HUES48 (cell line): ENCODE measurements at regions not wholly inside any gene's neighbourhood (a gene's known extent, or its start where the extent isn't known, plus 50 kb on each side); places are given as distances from the start of the nearest gene placed in this dataset.
"Not testable (repeated sequence)": the region's sequence is repeated elsewhere in the genome, so short reads cannot be mapped to it uniquely, and the experiment has no call there.

Experiments used
- H3K27ac ChIP-seq: one replicate; pipeline ENCODE4 v1.7.0; 2013; ENCODE audit warnings: low read depth, low read length, inconsistent platforms
- H3K27me3 ChIP-seq: 2 replicates; pipeline ENCODE4 v1.6.1; 2013; ENCODE audit warnings: mild to moderate bottlenecking, low read length; ENCODE audit not compliant: control insufficient read depth, insufficient read depth
- H3K36me3 ChIP-seq: 2 replicates; pipeline ENCODE4 v1.6.1; 2013; ENCODE audit warnings: low read length; ENCODE audit not compliant: control insufficient read depth, insufficient read depth
- H3K4me1 ChIP-seq: 2 replicates; pipeline ENCODE4 v1.6.1; 2013; ENCODE audit warnings: mild to moderate bottlenecking, low read length; ENCODE audit not compliant: control insufficient read depth, insufficient read depth
- H3K4me3 ChIP-seq: 2 replicates; pipeline ENCODE4 v1.5.1; 2013; ENCODE audit warnings: mild to moderate bottlenecking, low read depth, low read length
- H3K9ac ChIP-seq: 2 replicates; pipeline ENCODE4 v1.6.1; 2013; ENCODE audit warnings: mild to moderate bottlenecking, low read depth, low read length, moderate library complexity
- H3K9me3 ChIP-seq: 2 replicates; pipeline ENCODE4 v1.6.1; 2013; ENCODE audit warnings: low read length; ENCODE audit not compliant: control insufficient read depth, insufficient read depth

GRCh38 chr14:48096897-48097296, 421.5 kb upstream of the MDGA2 start:
- Histone ChIP-seq H3K4me1 (no peaks in the 10 kb centered on the region; the same call in 1 of the 2 replicates), H3K27ac (no peak overlapping the region), H3K9me3 (no peaks in the 10 kb centered on the region), H3K27me3 (no peaks in the 10 kb centered on the region), H3K36me3 (no peaks in the 10 kb centered on the region), H3K9ac (no peak overlapping the region), H3K4me3 (no peak overlapping the region)

- Histone ChIP-seq H3K4me3 (no peak overlapping the region), H3K36me3 (no peaks in the 10 kb centered on the region), H3K9ac (no peak overlapping the region), H3K27ac (no peak overlapping the region), H3K9me3 (no peaks in the 10 kb centered on the region), H3K27me3 (no peaks in the 10 kb centered on the region), H3K4me1 (peaks cover 3% of the 10 kb centered on the region; the same call in 1 of the 2 replicates)
Observed at GRCh38 chr14:48086516-48086915, 411.1 kb upstream of the MDGA2 start.

- H3K27me3 ChIP-seq = no peaks in the 10 kb centered on the region
- H3K27ac ChIP-seq = no peak overlapping the region
- no peak overlapping the region for H3K9ac ChIP-seq
- no peaks in the 10 kb centered on the region for H3K9me3 ChIP-seq
- H3K4me1 ChIP-seq = peaks cover 19% of the 10 kb centered on the region
- H3K36me3 ChIP-seq = no peaks in the 10 kb centered on the region
- no peak overlapping the region for H3K4me3 ChIP-seq
Observed at GRCh38 chr14:48075487-48075886, 400.1 kb upstream of the MDGA2 start.

GRCh38 chr14:48052973-48053372, 377.6 kb upstream of the MDGA2 start:
- Histone ChIP-seq H3K27me3 (no peaks in the 10 kb centered on the region), H3K36me3 (no peaks in the 10 kb centered on the region), H3K27ac (no peak overlapping the region), H3K4me1 (peaks cover 8% of the 10 kb centered on the region), H3K9me3 (no peaks in the 10 kb centered on the region), H3K9ac (no peak overlapping the region), H3K4me3 (no peak overlapping the region)

- Histone ChIP-seq H3K27me3 (no peaks in the 10 kb centered on the region), H3K36me3 (no peaks in the 10 kb centered on the region), H3K9ac (no peak overlapping the region), H3K9me3 (no peaks in the 10 kb centered on the region), H3K4me3 (no peak overlapping the region), H3K4me1 (peaks cover 4% of the 10 kb centered on the region; the same call in 1 of the 2 replicates), H3K27ac (no peak overlapping the region)
Observed at GRCh38 chr14:48035836-48036235, 360.4 kb upstream of the MDGA2 start.

- Histone ChIP-seq H3K9ac (no peak overlapping the region), H3K36me3 (no peaks in the 10 kb centered on the region), H3K4me1 (no peaks in the 10 kb centered on the region), H3K27ac (no peak overlapping the region), H3K9me3 (no peaks in the 10 kb centered on the region), H3K27me3 (no peaks in the 10 kb centered on the region), H3K4me3 (no peak overlapping the region)
Observed at GRCh38 chr14:48027115-48027514, 351.7 kb upstream of the MDGA2 start.

GRCh38 chr14:48023881-48024280, 348.5 kb upstream of the MDGA2 start:
- Histone ChIP-seq H3K27me3 (no peaks in the 10 kb centered on the region), H3K4me1 (no peaks in the 10 kb centered on the region), H3K36me3 (no peaks in the 10 kb centered on the region), H3K9ac (no peak overlapping the region), H3K4me3 (no peak overlapping the region), H3K27ac (no peak overlapping the region), H3K9me3 (no peaks in the 10 kb centered on the region)

GRCh38 chr14:48011484-48011883, 336.1 kb upstream of the MDGA2 start:
- H3K9ac ChIP-seq, H3K4me3 ChIP-seq, H3K9me3 ChIP-seq, H3K27ac ChIP-seq, H3K36me3 ChIP-seq, H3K27me3 ChIP-seq, H3K4me1 ChIP-seq: not testable (repeated sequence)

- Histone ChIP-seq H3K27me3 (no peaks in the 10 kb centered on the region), H3K9ac (no peak overlapping the region), H3K4me1 (no peaks in the 10 kb centered on the region), H3K36me3 (no peaks in the 10 kb centered on the region), H3K9me3 (no peaks in the 10 kb centered on the region), H3K27ac (no peak overlapping the region), H3K4me3 (no peak overlapping the region)
Observed at GRCh38 chr14:48008646-48009045, 333.2 kb upstream of the MDGA2 start.

GRCh38 chr14:48005986-48006385, 330.6 kb upstream of the MDGA2 start:
- Histone ChIP-seq H3K9me3 (no peaks in the 10 kb centered on the region), H3K4me1 (no peaks in the 10 kb centered on the region), H3K4me3 (no peak overlapping the region), H3K27ac (no peak overlapping the region), H3K9ac (no peak overlapping the region), H3K27me3 (no peaks in the 10 kb centered on the region), H3K36me3 (no peaks in the 10 kb centered on the region)

GRCh38 chr14:47993883-47994282, 318.5 kb upstream of the MDGA2 start:
- H3K27me3 ChIP-seq = no peaks in the 10 kb centered on the region
- H3K4me1 ChIP-seq = no peaks in the 10 kb centered on the region
- no peak overlapping the region for H3K27ac ChIP-seq
- no peaks in the 10 kb centered on the region for H3K36me3 ChIP-seq
- no peak overlapping the region for H3K9ac ChIP-seq
- no peak overlapping the region for H3K4me3 ChIP-seq
- no peaks in the 10 kb centered on the region for H3K9me3 ChIP-seq

GRCh38 chr14:47988175-47988574, 312.8 kb upstream of the MDGA2 start:
- Histone ChIP-seq H3K4me1 (no peaks in the 10 kb centered on the region), H3K36me3 (no peaks in the 10 kb centered on the region), H3K27ac (no peak overlapping the region), H3K27me3 (no peaks in the 10 kb centered on the region), H3K4me3 (no peak overlapping the region), H3K9ac (no peak overlapping the region), H3K9me3 (no peaks in the 10 kb centered on the region)
